ENCODE measurements at regions not wholly inside any gene's neighbourhood (a gene's known extent, or its start where the extent isn't known, plus 50 kb on each side); places are given as distances from the start of the nearest gene placed in this dataset.
A peak's percentile ranks its signal among the peaks of the same experiment; 100 is the strongest.

DNA sequence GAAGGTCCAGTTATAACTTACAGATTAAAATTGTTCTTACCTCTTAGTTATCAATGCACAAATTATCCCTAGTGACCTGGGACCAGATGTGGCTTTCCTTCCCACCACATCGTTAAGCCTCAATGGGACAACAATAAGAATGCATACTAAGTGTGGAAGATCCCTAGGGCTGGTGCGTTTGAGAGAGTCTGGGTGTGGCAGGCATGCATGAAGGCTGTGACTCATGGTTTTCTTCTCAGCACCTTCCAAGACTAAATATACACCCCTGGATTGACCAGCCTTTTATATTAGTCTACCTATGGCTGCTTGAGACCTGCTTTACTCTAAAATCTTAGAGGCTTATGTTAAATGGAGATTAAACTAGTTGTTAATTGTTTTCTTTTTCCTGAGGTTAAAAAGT, 261.7 kb upstream of the SLC14A2 start:
- TF ChIP-seq, protein P1, sequence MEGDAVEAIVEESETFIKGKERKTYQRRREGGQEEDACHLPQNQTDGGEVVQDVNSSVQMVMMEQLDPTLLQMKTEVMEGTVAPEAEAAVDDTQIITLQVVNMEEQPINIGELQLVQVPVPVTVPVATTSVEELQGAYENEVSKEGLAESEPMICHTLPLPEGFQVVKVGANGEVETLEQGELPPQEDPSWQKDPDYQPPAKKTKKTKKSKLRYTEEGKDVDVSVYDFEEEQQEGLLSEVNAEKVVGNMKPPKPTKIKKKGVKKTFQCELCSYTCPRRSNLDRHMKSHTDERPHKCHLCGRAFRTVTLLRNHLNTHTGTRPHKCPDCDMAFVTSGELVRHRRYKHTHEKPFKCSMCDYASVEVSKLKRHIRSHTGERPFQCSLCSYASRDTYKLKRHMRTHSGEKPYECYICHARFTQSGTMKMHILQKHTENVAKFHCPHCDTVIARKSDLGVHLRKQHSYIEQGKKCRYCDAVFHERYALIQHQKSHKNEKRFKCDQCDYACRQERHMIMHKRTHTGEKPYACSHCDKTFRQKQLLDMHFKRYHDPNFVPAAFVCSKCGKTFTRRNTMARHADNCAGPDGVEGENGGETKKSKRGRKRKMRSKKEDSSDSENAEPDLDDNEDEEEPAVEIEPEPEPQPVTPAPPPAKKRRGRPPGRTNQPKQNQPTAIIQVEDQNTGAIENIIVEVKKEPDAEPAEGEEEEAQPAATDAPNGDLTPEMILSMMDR (IDR thresholded peaks at IDR 0.05): no peak
- Histone ChIP-seq H3K27ac (no peak overlapping the region), H3K27me3 (no peaks in the 10 kb centered on the region), H3K36me3 (no peaks in the 10 kb centered on the region), H3K4me3 (no peak overlapping the region), H3K4me1 (no peaks in the 10 kb centered on the region), H3K9me3 (no peaks in the 10 kb centered on the region)
- intact Hi-C loops (cut with DNase I): no loop called here
- DNase-seq (no peak), ATAC-seq (peak; percentile 57)

DNA sequence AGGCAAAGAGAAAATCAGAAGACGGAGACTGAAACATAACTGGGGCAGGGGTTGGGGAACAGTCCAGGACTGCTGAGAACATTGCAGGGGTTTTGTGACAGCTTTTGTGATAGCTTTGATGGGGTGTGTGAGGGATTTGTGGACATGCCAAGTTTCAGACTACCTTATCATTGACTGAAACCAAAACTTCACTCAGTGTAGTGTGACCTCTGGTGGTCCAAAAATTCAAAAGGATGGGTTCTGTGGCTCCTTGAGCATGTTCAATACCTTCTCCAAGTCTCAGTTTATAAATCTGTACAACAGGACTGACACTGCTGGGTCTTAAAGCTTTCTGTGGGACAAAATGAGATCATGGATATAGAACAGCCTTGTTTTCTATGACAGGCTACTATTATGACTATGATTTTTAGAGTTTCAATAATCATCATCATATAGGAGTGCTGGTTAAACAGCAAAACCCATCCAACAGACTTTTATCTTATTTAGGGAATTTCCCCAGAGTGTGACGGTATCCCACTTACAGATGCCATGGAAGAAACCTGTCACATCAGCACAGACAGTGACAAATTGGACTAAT, 259.2 kb upstream of the SLC14A2 start:
- H3K9me3 ChIP-seq: no peaks in the 10 kb centered on the region
- TF ChIP-seq, protein P1 (IDR thresholded peaks at IDR 0.05): no peak
- H3K27ac ChIP-seq: no peak overlapping the region
- H3K27me3 ChIP-seq: no peaks in the 10 kb centered on the region
- ATAC-seq (no peak), DNase-seq (peak in 1 of 4 donors; percentile 31)
- H3K4me3 ChIP-seq: no peak overlapping the region
- intact Hi-C loops (cut with DNase I): no loop called here
- H3K36me3 ChIP-seq: no peaks in the 10 kb centered on the region
- no peaks in the 10 kb centered on the region for H3K4me1 ChIP-seq

DNA sequence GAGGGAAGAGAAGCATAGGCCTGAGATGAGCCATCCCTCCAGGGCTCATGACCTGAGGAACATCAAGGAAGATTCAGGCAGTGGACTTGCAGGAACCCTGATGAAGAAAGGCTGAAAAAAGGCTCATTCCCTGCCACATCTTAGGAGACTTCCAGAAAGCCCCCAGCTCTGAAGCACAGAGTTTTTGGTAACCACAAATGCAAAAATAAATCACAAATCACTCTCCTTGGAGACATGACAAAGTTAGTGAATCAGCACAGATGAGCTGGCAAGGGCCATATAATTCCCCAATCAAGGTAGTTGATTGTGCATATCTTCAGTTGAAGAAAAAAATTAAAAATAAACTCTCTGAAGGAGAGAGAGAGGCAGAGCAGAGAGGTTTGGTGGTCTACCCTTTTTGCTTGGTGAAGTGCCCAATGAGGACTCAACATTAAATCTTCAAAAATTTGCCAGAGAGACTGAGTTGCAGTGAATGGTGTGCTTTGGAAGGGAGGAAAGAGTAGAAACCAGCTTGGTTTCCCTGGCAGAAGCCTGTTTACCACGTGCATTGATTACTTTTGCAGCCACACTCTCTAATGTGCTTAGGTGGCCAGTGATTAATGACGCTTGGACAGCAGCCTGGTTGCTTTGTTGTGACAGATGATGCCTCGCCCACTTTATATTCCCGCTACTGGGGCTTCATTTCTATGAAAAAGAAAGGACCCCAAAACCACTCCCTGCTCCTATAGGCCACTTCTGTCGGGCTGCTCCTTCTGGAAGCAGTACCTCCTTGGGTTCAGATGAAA, 257.4 kb upstream of the SLC14A2 start:
- Histone ChIP-seq H3K27ac (no peak overlapping the region), H3K4me1 (no peaks in the 10 kb centered on the region), H3K36me3 (no peaks in the 10 kb centered on the region), H3K27me3 (no peaks in the 10 kb centered on the region), H3K9me3 (no peaks in the 10 kb centered on the region), H3K4me3 (no peak overlapping the region)
- intact Hi-C loops (cut with DNase I): no loop called here
- TF ChIP-seq, protein P1 (IDR thresholded peaks at IDR 0.05): no peak
- DNase-seq (no peak), ATAC-seq (no peak)

DNA sequence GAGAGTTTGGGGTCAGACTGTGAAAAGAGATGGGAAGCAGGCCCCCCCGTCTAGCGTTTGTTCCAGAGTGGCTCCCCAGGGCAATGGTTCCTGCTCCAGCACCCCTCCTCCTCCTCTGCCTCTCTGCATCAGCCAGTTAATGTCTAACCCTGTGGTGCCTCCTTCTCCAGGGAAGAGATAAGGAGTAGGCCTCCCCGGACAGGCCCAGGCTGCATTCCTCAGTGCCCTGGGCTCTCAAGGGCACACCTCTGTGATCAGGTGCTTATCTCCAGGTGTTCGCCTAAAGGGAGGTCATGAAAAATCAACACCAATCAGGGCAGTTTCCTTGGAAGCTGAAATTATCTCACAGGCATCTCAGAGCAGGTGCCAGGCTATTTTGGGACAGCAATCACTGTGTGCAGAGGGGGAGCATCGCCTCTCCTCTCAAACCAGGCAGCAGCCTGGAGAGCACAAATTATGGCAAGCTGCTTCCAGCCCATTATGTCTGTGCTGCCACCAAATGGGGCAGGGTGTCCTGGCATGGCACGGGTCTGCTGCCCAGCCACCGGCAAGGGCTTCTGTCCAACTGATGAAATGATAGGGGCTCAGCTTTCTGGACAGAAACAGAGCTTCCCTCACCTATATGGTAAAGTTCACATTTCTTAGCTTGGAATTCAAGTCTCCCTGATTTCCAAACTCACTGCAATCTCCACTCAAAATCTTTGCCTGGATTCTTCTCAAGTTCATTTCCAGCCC, 255.8 kb upstream of the SLC14A2 start:
- ATAC-seq: peak; percentile 89

More for the DNA sequence above, 255.8 kb upstream of the SLC14A2 start:
- no peaks in the 10 kb centered on the region for H3K9me3 ChIP-seq
- intact Hi-C loops (cut with DNase I): no loop called here
- H3K27ac ChIP-seq: no peak overlapping the region
- no peaks in the 10 kb centered on the region for H3K4me1 ChIP-seq
- H3K4me3 ChIP-seq: no peak overlapping the region
- TF ChIP-seq, protein P1 (IDR thresholded peaks at IDR 0.05): no peak
- H3K27me3 ChIP-seq: no peaks in the 10 kb centered on the region
- peak in 2 of 4 donors; percentile 44 to 49 for DNase-seq
- no peaks in the 10 kb centered on the region for H3K36me3 ChIP-seq
